PC-3 (cell line): ENCODE measurements at regions not wholly inside any gene's neighbourhood (a gene's known extent, or its start where the extent isn't known, plus 50 kb on each side); places are given as distances from the start of the nearest gene placed in this dataset.

ENCODE experiments used
- ATAC-seq: fragments of 200-7000 bp; cut with Tn5 transposase; 2 replicates; pipeline ENCODE4 v1.9.1; 2020; ENCODE audit warnings: mild to moderate bottlenecking, moderate library complexity
- BruUV-seq: library from RNA; stranded (reverse); fragments of 400-500 nt; replicated peaks from 2 replicates; lab custom pipeline; 2021; lab: Mats Ljungman, UMichigan
- CTCF ChIA-PET: fragments of 300-600 bp; sonication (Branson Sonifier 250); formaldehyde crosslinking; loops from one replicate; lab custom pipeline; 2022; ENCODE audit warnings: antibody characterized with exemption; lab: Charles Lee
- POLR2A ChIA-PET: fragments of 300-600 bp; sonication (Branson Sonifier 250); formaldehyde crosslinking; loops from one replicate; lab custom pipeline; 2022; ENCODE audit warnings: antibody characterized with exemption; ENCODE audit not compliant: unreplicated experiment; lab: Charles Lee
- DNase-seq: peaks from one replicate; pipeline ENCODE4 v3.0.0-alpha.2; 2015
- H2AFZ ChIP-seq: fragments of 300-600 bp; sonication (generic); 2 replicates; pipeline ENCODE4 v1.6.0; 2016; ENCODE audit warnings: antibody characterized with exemption, low read length
- H3F3A ChIP-seq: fragments of 300-600 bp; sonication (generic); one replicate; pipeline ENCODE4 v1.6.0; 2017; ENCODE audit warnings: antibody characterized with exemption, low read length, control low read depth, mild to moderate bottlenecking; ENCODE audit not compliant: unreplicated experiment
- H3K27ac ChIP-seq: fragments of 300-600 bp; sonication (generic); 2 replicates; pipeline ENCODE4 v1.5.1; 2016; ENCODE audit warnings: mild to moderate bottlenecking, low read length
- H3K27me3 ChIP-seq: fragments of 300-600 bp; sonication (generic); 2 replicates; pipeline ENCODE4 v1.6.1; 2016; ENCODE audit warnings: low read length, mixed read lengths
- H3K36me3 ChIP-seq: fragments of 300-600 bp; sonication (generic); 2 replicates; pipeline ENCODE4 v1.6.1; 2016; ENCODE audit warnings: low read depth, mixed run types, low read length, mixed read lengths
- H3K4me1 ChIP-seq: fragments of 300-600 bp; sonication (generic); 2 replicates; pipeline ENCODE4 v1.5.1; 2016; ENCODE audit warnings: low read length; ENCODE audit not compliant: insufficient read depth
- H3K4me2 ChIP-seq: fragments of 300-600 bp; sonication (generic); 2 replicates; pipeline ENCODE4 v1.6.0; 2016; ENCODE audit warnings: low read length
- H3K4me3 ChIP-seq: fragments of 300-600 bp; sonication (generic); 2 replicates; pipeline ENCODE4 v1.5.1; 2016; ENCODE audit warnings: mild to moderate bottlenecking, low read length, mixed read lengths
- H3K79me2 ChIP-seq: fragments of 300-600 bp; sonication (generic); 2 replicates; pipeline ENCODE4 v1.6.1; 2017; ENCODE audit warnings: low read length, mixed read lengths
- H3K9ac ChIP-seq: fragments of 300-600 bp; sonication (generic); 2 replicates; pipeline ENCODE4 v1.6.0; 2016; ENCODE audit warnings: mild to moderate bottlenecking, low read length
- H3K9me2 ChIP-seq: fragments of 300-600 bp; sonication (generic); replicated peaks from 2 replicates; pipeline ENCODE4 v1.6.1; 2016; ENCODE audit warnings: mixed run types, low read length, mixed read lengths
- H3K9me3 ChIP-seq: fragments of 300-600 bp; sonication (generic); 2 replicates; pipeline ENCODE4 v1.6.1; 2016; ENCODE audit warnings: low read length, mixed read lengths
- H4K20me1 ChIP-seq: fragments of 300-600 bp; sonication (generic); 2 replicates; pipeline ENCODE4 v1.6.1; 2016; ENCODE audit warnings: low read length, mixed read lengths
- EZH2 ChIP-seq: fragments of 300-600 bp; sonication (generic); IDR thresholded peaks from one replicate; pipeline ENCODE4 v1.6.1; 2017; ENCODE audit warnings: antibody characterized with exemption, mild to moderate bottlenecking, low read length; ENCODE audit not compliant: unreplicated experiment
- EZH2phosphoT487 ChIP-seq: fragments of 300-600 bp; sonication (generic); IDR thresholded peaks from 2 replicates; pipeline ENCODE4 v1.6.1; 2018; ENCODE audit warnings: mild to moderate bottlenecking, antibody characterized with exemption, low read length, borderline replicate concordance
- intact Hi-C: fragments of 100-400 bp; cut with micrococcal nuclease; formaldehyde crosslinking; loops from 2 replicates; pipeline ENCODE4 v1.9.0; 2023
- TF ChIP-seq, protein P1 (sequence below): fragments of 300-600 bp; sonication (generic); conservative IDR thresholded peaks from 2 replicates; pipeline ENCODE4 v1.5.1; 2017; ENCODE audit warnings: antibody characterized with exemption, low read depth, mild to moderate bottlenecking, low read length

DNA sequence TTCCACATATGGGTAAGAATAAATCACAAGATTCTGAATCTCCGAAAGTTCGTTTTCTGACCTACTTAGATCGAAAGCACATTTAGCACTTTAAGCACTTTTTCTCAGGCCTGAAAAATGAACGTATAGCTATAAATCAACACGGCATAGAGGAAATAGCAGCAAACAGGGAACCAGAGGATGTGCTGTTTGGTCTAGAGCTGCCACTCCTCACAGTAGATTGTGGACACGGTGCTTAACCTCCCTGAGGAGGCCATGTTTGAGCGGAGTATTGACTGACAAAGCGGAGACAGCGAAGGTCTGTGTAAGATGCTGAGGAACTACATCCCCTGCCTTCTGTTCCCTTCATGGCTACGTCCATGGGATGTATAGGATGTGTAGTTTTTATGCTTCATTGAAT is 452.8 kb upstream of the NCAM2 start:
- no TSS peak for BruUV-seq
- H3K9ac ChIP-seq: no peak overlapping the region

DNA sequence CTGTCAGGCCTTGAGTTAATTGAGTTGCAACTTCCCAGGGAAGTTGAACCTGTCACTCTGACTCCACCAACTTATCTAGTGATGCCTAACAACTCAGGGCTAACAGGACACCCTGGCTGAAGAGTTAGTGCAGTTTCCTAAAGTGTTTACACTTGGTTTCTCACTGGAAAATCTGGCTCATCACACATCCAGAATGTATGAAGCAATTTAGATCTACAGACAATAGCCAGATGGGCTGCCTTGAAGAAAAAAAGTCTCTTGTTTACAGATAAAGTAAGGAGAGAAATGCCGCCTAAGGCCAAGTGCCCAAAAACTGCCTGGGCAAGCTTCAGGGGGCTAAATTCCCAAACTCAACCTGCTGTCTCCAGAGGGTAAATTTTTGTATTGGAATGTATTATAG is 446.3 kb upstream of the NCAM2 start:
- ATAC-seq: no peak
- H3K27ac ChIP-seq: no peak overlapping the region
- ChIA-PET CTCF (no interaction called here), POLR2A (no interaction called here)
- no peak for TF ChIP-seq EZH2phosphoT487
- no peaks in the 10 kb centered on the region for H3F3A ChIP-seq
- no peak overlapping the region for H2AFZ ChIP-seq
- no TSS peak for BruUV-seq
- no peaks in the 10 kb centered on the region for H3K36me3 ChIP-seq
- intact Hi-C loops: no loop called here
- H3K9me3 ChIP-seq: no peaks in the 10 kb centered on the region
- H3K79me2 ChIP-seq: no peaks in the 10 kb centered on the region
- no peak overlapping the region for H3K4me2 ChIP-seq
- H3K9me2 ChIP-seq: no peaks in the 10 kb centered on the region
- no peaks in the 10 kb centered on the region for H3K4me1 ChIP-seq
- no peaks in the 10 kb centered on the region for H4K20me1 ChIP-seq
- no peaks in the 10 kb centered on the region for H3K27me3 ChIP-seq
- no peak overlapping the region for H3K9ac ChIP-seq
- DNase-seq: no peak
- no peak overlapping the region for H3K4me3 ChIP-seq

More for the DNA sequence above, 452.8 kb upstream of the NCAM2 start:
- no peak overlapping the region for H3K4me2 ChIP-seq
- no peak overlapping the region for H3K27ac ChIP-seq
- no peaks in the 10 kb centered on the region for H3K4me1 ChIP-seq
- H3K79me2 ChIP-seq: no peaks in the 10 kb centered on the region
- no peak overlapping the region for H3K4me3 ChIP-seq
- no peaks in the 10 kb centered on the region for H3F3A ChIP-seq
- no peak overlapping the region for H2AFZ ChIP-seq
- intact Hi-C loops: no loop called here
- DNase-seq: no peak
- POLR2A ChIA-PET: no interaction called here
- CTCF ChIA-PET: no interaction called here
- H3K36me3 ChIP-seq: no peaks in the 10 kb centered on the region
- H3K9me2 ChIP-seq: no peaks in the 10 kb centered on the region
- no peaks in the 10 kb centered on the region for H4K20me1 ChIP-seq
- H3K9me3 ChIP-seq: peaks cover 3% of the 10 kb centered on the region; the same call in 1 of the 2 replicates
- no peak for ATAC-seq
- TF ChIP-seq, protein P1, sequence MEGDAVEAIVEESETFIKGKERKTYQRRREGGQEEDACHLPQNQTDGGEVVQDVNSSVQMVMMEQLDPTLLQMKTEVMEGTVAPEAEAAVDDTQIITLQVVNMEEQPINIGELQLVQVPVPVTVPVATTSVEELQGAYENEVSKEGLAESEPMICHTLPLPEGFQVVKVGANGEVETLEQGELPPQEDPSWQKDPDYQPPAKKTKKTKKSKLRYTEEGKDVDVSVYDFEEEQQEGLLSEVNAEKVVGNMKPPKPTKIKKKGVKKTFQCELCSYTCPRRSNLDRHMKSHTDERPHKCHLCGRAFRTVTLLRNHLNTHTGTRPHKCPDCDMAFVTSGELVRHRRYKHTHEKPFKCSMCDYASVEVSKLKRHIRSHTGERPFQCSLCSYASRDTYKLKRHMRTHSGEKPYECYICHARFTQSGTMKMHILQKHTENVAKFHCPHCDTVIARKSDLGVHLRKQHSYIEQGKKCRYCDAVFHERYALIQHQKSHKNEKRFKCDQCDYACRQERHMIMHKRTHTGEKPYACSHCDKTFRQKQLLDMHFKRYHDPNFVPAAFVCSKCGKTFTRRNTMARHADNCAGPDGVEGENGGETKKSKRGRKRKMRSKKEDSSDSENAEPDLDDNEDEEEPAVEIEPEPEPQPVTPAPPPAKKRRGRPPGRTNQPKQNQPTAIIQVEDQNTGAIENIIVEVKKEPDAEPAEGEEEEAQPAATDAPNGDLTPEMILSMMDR: no peak
- TF ChIP-seq EZH2 (no peak), EZH2phosphoT487 (no peak)
- no peaks in the 10 kb centered on the region for H3K27me3 ChIP-seq

DNA sequence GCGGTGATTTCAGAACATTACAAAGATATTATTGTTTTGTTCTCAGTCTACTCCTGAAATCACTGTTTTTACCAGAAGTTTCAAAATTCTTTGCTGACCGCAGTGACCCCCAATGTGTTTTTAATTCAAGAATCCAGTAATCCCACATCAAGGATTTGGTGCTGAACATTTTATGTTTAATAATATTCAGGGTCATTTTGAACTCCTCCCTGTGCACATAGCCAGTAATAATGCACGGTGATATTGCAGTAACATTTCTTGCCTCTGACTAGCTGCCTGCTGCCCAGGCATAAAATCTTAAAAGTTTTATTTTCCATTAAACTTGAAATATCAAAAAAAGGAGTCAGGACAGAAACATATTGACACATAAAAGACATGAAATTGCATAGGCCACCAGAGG is 443.4 kb upstream of the NCAM2 start:
- TF ChIP-seq, protein P1: no peak
- no peak for TF ChIP-seq EZH2phosphoT487
- TF ChIP-seq EZH2: no peak
- Histone ChIP-seq H3K9ac (no peak overlapping the region), H3K36me3 (no peaks in the 10 kb centered on the region), H2AFZ (no peak overlapping the region), H3K79me2 (no peaks in the 10 kb centered on the region), H3K9me2 (no peaks in the 10 kb centered on the region), H3K4me2 (no peak overlapping the region), H4K20me1 (no peaks in the 10 kb centered on the region), H3F3A (no peaks in the 10 kb centered on the region), H3K4me3 (no peak overlapping the region), H3K27me3 (no peaks in the 10 kb centered on the region), H3K27ac (no peak overlapping the region), H3K9me3 (no peaks in the 10 kb centered on the region; the same call in 1 of the 2 replicates), H3K4me1 (no peaks in the 10 kb centered on the region)
- POLR2A ChIA-PET: no interaction called here
- CTCF ChIA-PET: no interaction called here
- DNase-seq (no peak), ATAC-seq (no peak)
- intact Hi-C loops: no loop called here
- BruUV-seq: no TSS peak
